ENCODE measurements at regions not wholly inside any gene's neighbourhood (a gene's known extent, or its start where the extent isn't known, plus 50 kb on each side); places are given as distances from the start of the nearest gene placed in this dataset.

- TF ChIP-seq CTCF (IDR thresholded peaks at IDR 0.05; ENCODE audit: low read length), result no peak
- no peak for TF ChIP-seq EZH2phosphoT487 (IDR thresholded peaks at IDR 0.05; ENCODE audit: low read length)
These were observed 114.1 kb upstream of the FRMD1 start for GRCh38 chr6:168192901-168193815.
